IMR-90 (cell line): ENCODE measurements at regions not wholly inside any gene's neighbourhood (a gene's known extent, or its start where the extent isn't known, plus 50 kb on each side); places are given as distances from the start of the nearest gene placed in this dataset. TPM values are rescaled to one million over a fixed set of nuclear protein-coding genes. Genes with fewer than 3 reads are reported as not detected.

Experiments used
- microRNA-seq, 2 experiments: library from miRNA; stranded (forward) in 1 of 2; unstranded in 1 of 2; fragments of 10-50 nt in 1 of 2; fragments of <30 nt in 1 of 2; gene quantifications in 1 of 2; microRNA quantifications in 1 of 2; one replicate each; pipeline versions ENCODE3 to v1.1.0; 2013 to 2020; ENCODE audit not compliant: insufficient read depth in 1 of 2, insufficient read length in 1 of 2, unreplicated experiment in 1 of 2
- small RNA-seq, 5 experiments: library from RNA; depleted of rRNA; stranded (forward); fragments of <200 nt; gene quantifications; one replicate each; pipeline ENCODE3, GENCODE V24; 2012

Small RNA genes lying in the stretch of these regions (microRNA-seq; reads per million reads assigned to microRNA genes)
- gene RN7SKP289 (ENCODE audit: insufficient read depth, insufficient read length): not detected

Small RNA genes lying in the stretch of these regions (small RNA-seq; reads per million reads assigned to genes)
- 0 reads per million in 5 experiments for gene RN7SKP289
